ENCODE measurements at regions not wholly inside any gene's neighbourhood (a gene's known extent, or its start where the extent isn't known, plus 50 kb on each side); places are given as distances from the start of the nearest gene placed in this dataset.

GRCh38 chr9:89256642-89257041, 54.4 kb upstream of the CKS2 start:
- no peak for ATAC-seq
- RAD21 ChIA-PET (ENCODE audit: unreplicated experiment): interaction anchor here (0.6 kb wide), 1 partner anchor 22 kb away, joined by 3 read pairs; no protein-coding TSS in a partner anchor
- CTCF ChIA-PET: no interaction called here
- intact Hi-C loops (cut with micrococcal nuclease; ENCODE audit: unreplicated experiment): no loop called here
- H3K27me3 ChIP-seq (replicated peaks in 1 of 2; ENCODE audit: control insufficient read depth in 2 of 2, insufficient read depth in 2 of 2, low read length in 1 of 2): no peaks in the 10 kb centered on the region
- no peaks in the 10 kb centered on the region for H3K36me3 ChIP-seq (ENCODE audit: control insufficient read depth in 2 of 2, insufficient read depth in 2 of 2, low read length in 1 of 2)
- no peak for DNase-seq (ENCODE audit: low read depth, low spot score)
- no peak overlapping the region for H3K9ac ChIP-seq (ENCODE audit: control insufficient read depth, insufficient read depth, low read length)
- H3K79me2 ChIP-seq (ENCODE audit: control insufficient read depth, insufficient read depth, low read length): no peaks in the 10 kb centered on the region
- SMC1A ChIA-PET (ENCODE audit: uncharacterized antibody, unreplicated experiment): no interaction called here
- no peak for TF ChIP-seq CBX3 (IDR thresholded peaks at IDR 0.05; ENCODE audit: borderline replicate concordance, low read depth)
- no peak for TF ChIP-seq CREM (IDR thresholded peaks at IDR 0.05; ENCODE audit: low read depth)
- TF ChIP-seq, protein P1, sequence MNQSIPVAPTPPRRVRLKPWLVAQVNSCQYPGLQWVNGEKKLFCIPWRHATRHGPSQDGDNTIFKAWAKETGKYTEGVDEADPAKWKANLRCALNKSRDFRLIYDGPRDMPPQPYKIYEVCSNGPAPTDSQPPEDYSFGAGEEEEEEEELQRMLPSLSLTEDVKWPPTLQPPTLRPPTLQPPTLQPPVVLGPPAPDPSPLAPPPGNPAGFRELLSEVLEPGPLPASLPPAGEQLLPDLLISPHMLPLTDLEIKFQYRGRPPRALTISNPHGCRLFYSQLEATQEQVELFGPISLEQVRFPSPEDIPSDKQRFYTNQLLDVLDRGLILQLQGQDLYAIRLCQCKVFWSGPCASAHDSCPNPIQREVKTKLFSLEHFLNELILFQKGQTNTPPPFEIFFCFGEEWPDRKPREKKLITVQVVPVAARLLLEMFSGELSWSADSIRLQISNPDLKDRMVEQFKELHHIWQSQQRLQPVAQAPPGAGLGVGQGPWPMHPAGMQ (IDR thresholded peaks at IDR 0.05; ENCODE audit: borderline replicate concordance): no peak
- TF ChIP-seq SIN3A (IDR thresholded peaks at IDR 0.05; ENCODE audit: low read depth, low read length): no peak
- no peak for TF ChIP-seq FOS (IDR thresholded peaks at IDR 0.05; ENCODE audit: borderline replicate concordance, extremely low read depth, insufficient read length)
- TF ChIP-seq LARP7 (IDR thresholded peaks at IDR 0.05): no peak
- no TSS peak for BruUV-seq (replicated peaks)
- H3K27ac ChIP-seq (ENCODE audit: control insufficient read depth, insufficient read depth): no peak overlapping the region
- no peak for FAIRE-seq
- POLR2A ChIA-PET: no interaction called here
- H2AFZ ChIP-seq (ENCODE audit: control insufficient read depth, low read depth, low read length): no peak overlapping the region
- H3K4me3 ChIP-seq: no peak overlapping the region
- no peak overlapping the region for H3K4me2 ChIP-seq (ENCODE audit: control insufficient read depth, insufficient read depth)
- in situ Hi-C loops (cut with MboI): no loop called here
- H3K4me1 ChIP-seq (ENCODE audit: control insufficient read depth, insufficient read depth, low read length): no peaks in the 10 kb centered on the region
- 13% methylated on average over 8 of the region's 8 CpGs for WGBS (ENCODE audit: insufficient coverage, insufficient replicate concordance, low lambda C conversion rate, missing lambda C conversion rate)
- no peaks in the 10 kb centered on the region; the same call in 2 of the 3 replicates for H3K9me3 ChIP-seq (replicated peaks; ENCODE audit: control insufficient read depth, insufficient read depth, low read length)
- H4K20me1 ChIP-seq (ENCODE audit: control insufficient read depth, insufficient read depth): no peaks in the 10 kb centered on the region

DNA sequence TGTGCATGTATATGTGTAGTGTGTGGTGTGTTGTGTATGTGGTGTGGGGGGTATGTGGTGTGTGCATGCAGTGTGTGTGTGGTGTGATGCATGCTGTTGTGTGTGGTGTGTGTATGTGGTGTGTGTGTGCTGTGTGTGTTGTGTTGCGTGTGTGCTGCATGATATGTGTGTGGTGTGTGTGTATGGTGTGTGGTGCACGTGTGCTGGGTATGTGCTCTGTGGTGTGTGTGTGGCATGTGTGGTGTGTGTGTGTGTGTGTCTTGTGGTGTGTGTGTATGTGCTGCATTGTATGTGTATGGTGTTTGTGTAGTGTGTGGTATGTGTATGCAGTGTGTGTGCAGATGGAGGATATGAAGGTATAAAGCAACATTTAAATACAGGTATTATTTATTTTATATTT, 50.5 kb upstream of the CKS2 start:
- Histone ChIP-seq H2AFZ (ENCODE audit: control insufficient read depth, low read depth, low read length) (no peak overlapping the region), H4K20me1 (ENCODE audit: control insufficient read depth, insufficient read depth) (no peaks in the 10 kb centered on the region), H3K4me2 (ENCODE audit: control insufficient read depth, insufficient read depth) (no peak overlapping the region), H3K4me1 (ENCODE audit: control insufficient read depth, insufficient read depth, low read length) (no peaks in the 10 kb centered on the region), H3K27me3 (replicated peaks in 1 of 2; ENCODE audit: control insufficient read depth in 2 of 2, insufficient read depth in 2 of 2, low read length in 1 of 2) (no peaks in the 10 kb centered on the region), H3K27ac (ENCODE audit: control insufficient read depth, insufficient read depth) (no peak overlapping the region), H3K9me3 (replicated peaks; ENCODE audit: control insufficient read depth, insufficient read depth, low read length) (no peaks in the 10 kb centered on the region; the same call in 2 of the 3 replicates), H3K9ac (ENCODE audit: control insufficient read depth, insufficient read depth, low read length) (no peak overlapping the region), H3K36me3 (ENCODE audit: control insufficient read depth in 2 of 2, insufficient read depth in 2 of 2, low read length in 1 of 2) (no peaks in the 10 kb centered on the region), H3K4me3 (no peak overlapping the region), H3K79me2 (ENCODE audit: control insufficient read depth, insufficient read depth, low read length) (no peaks in the 10 kb centered on the region)
- POLR2A ChIA-PET: no interaction called here
- FAIRE-seq (no peak), DNase-seq (ENCODE audit: low read depth, low spot score) (no peak), ATAC-seq (no peak)
- CTCF ChIA-PET: no interaction called here
- SMC1A ChIA-PET (ENCODE audit: uncharacterized antibody, unreplicated experiment): no interaction called here
- in situ Hi-C loops (cut with MboI) (no loop called here), intact Hi-C loops (cut with micrococcal nuclease; ENCODE audit: unreplicated experiment) (no loop called here)
- no TSS peak for BruUV-seq (replicated peaks)
- WGBS (ENCODE audit: insufficient coverage, insufficient replicate concordance, low lambda C conversion rate, missing lambda C conversion rate): 6% methylated on average over 2 of the region's 2 CpGs
- TF ChIP-seq ZNF24 (IDR thresholded peaks at IDR 0.05) (no peak), NR2C2 (IDR thresholded peaks at IDR 0.05; ENCODE audit: borderline replicate concordance, control insufficient read depth, insufficient read length, low read depth) (peak; percentile 46)
- RAD21 ChIA-PET (ENCODE audit: unreplicated experiment): no interaction called here

Data from GM12878 (cell line).